C4-2B (cell line): ENCODE measurements at regions not wholly inside any gene's neighbourhood (a gene's known extent, or its start where the extent isn't known, plus 50 kb on each side); places are given as distances from the start of the nearest gene placed in this dataset.

ENCODE experiments used
- ZFX ChIP-seq: fragments of 450-650 bp; IDR thresholded peaks from 2 replicates; pipeline ENCODE4 v1.6.1; 2017
- TF ChIP-seq, protein P1 (sequence below): fragments of 450-650 bp; conservative IDR thresholded peaks from 2 replicates; pipeline ENCODE4 v1.5.1; 2017; ENCODE audit warnings: mild to moderate bottlenecking

DNA sequence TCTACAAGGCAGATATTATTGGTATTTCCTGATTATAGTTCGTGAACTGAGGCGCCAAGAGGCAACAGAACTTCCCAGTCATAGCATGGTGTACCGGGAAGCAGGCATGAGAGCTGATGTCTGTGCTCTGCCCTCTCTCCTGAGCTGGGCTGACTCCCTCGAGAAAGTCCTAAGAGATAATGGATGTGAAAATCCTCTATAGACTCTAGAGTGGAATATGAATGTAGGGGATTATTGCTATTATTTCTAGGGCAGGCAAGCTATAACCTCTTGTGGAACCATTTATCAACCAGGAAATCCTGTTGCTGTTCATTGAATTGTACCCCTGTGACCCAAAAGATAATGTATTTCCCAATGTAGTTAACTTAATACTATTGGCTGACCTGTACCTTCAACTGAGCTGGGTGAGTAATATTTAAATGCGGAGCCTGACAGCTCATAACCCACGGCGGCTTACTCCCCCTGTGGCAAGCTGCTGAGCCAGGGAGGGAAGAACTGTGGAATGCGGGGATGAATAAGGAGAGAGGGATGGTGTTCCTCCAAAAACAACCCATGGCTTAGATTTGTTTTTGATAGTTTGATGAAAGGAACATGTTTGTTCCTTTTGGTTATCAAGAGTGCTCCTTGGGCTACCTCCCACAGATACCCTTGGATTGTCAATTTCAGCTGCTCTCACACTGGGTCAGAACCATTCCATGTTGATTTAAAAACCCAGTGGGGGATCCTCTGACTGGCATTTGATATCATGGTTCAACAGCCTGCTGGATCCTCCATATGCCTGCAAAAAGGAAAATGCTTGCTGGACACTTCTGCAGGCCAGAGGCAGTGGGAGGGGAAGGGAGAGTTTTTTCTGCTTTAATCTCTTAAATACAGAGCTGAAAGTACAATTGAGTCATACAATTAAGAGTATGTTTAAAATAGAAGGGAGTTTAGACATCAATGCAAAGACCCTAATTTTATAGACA is 339.0 kb upstream of the BOD1L1 start:
- TF ChIP-seq, protein P1, sequence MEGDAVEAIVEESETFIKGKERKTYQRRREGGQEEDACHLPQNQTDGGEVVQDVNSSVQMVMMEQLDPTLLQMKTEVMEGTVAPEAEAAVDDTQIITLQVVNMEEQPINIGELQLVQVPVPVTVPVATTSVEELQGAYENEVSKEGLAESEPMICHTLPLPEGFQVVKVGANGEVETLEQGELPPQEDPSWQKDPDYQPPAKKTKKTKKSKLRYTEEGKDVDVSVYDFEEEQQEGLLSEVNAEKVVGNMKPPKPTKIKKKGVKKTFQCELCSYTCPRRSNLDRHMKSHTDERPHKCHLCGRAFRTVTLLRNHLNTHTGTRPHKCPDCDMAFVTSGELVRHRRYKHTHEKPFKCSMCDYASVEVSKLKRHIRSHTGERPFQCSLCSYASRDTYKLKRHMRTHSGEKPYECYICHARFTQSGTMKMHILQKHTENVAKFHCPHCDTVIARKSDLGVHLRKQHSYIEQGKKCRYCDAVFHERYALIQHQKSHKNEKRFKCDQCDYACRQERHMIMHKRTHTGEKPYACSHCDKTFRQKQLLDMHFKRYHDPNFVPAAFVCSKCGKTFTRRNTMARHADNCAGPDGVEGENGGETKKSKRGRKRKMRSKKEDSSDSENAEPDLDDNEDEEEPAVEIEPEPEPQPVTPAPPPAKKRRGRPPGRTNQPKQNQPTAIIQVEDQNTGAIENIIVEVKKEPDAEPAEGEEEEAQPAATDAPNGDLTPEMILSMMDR, result no peak
- TF ChIP-seq ZFX, result no peak
